ENCODE measurements at regions not wholly inside any gene's neighbourhood (a gene's known extent, or its start where the extent isn't known, plus 50 kb on each side); places are given as distances from the start of the nearest gene placed in this dataset.
"Not testable (repeated sequence)": the region's sequence is repeated elsewhere in the genome, so short reads cannot be mapped to it uniquely, and the experiment has no call there.

GRCh38 chr12:67047634-67048033, 221.5 kb upstream of the CAND1 start:
- Mint-ChIP-seq H3K9me3 (no peaks in the 10 kb centered on the region), H3K27me3 (ENCODE audit: low read depth in 2 of 2) (peaks cover 15 to 28% of the 10 kb centered on the region in 2 donors), H3K4me1 (no peaks in the 10 kb centered on the region), H3K27ac (no peak overlapping the region), H3K36me3 (no peaks in the 10 kb centered on the region), H3K4me3 (no peak overlapping the region)
- H3K4me3 ChIP-seq (ENCODE audit: low read length): no peak overlapping the region
- no peaks in the 10 kb centered on the region for H3K9me3 ChIP-seq (ENCODE audit: control insufficient read depth, insufficient read depth, low read length)
- H3K36me3 ChIP-seq (ENCODE audit: control insufficient read depth, insufficient read depth, low read length): no peaks in the 10 kb centered on the region
- 95% methylated on average over 2 of the region's 2 CpGs for WGBS (ENCODE audit: insufficient coverage)
- no peaks in the 10 kb centered on the region for H3K4me1 ChIP-seq (ENCODE audit: control insufficient read depth, insufficient read depth, low read length)
- intact Hi-C loops (cut with micrococcal nuclease): no loop called here
- no peak overlapping the region for H3K27ac ChIP-seq (ENCODE audit: low read length)
- DNase-seq: no peak
- TF ChIP-seq CTCF (IDR thresholded peaks at IDR 0.05): no peak
- ATAC-seq: no peak
- no peaks in the 10 kb centered on the region for H3K27me3 ChIP-seq (ENCODE audit: control insufficient read depth, insufficient read depth, low read length)

- no peaks in the 10 kb centered on the region for H3K9me3 Mint-ChIP-seq
- TF ChIP-seq CTCF (IDR thresholded peaks at IDR 0.05): no peak
- no peak overlapping the region for H3K27ac ChIP-seq (ENCODE audit: low read length)
- 94% methylated on average over 4 of the region's 5 CpGs for WGBS (ENCODE audit: insufficient coverage)
- H3K4me1 Mint-ChIP-seq: no peaks in the 10 kb centered on the region
- no peaks in the 10 kb centered on the region for H3K4me1 ChIP-seq (ENCODE audit: control insufficient read depth, insufficient read depth, low read length)
- H3K27me3 Mint-ChIP-seq (ENCODE audit: low read depth in 2 of 2): peaks cover 12 to 22% of the 10 kb centered on the region in 2 donors
- no peak overlapping the region for H3K4me3 ChIP-seq (ENCODE audit: low read length)
- ATAC-seq (no peak), DNase-seq (no peak)
- H3K36me3 ChIP-seq (ENCODE audit: control insufficient read depth, insufficient read depth, low read length): no peaks in the 10 kb centered on the region
- no peak overlapping the region for H3K27ac Mint-ChIP-seq
- intact Hi-C loops (cut with micrococcal nuclease): no loop called here
- H3K4me3 Mint-ChIP-seq: no peak overlapping the region
- no peaks in the 10 kb centered on the region for H3K27me3 ChIP-seq (ENCODE audit: control insufficient read depth, insufficient read depth, low read length)
- H3K9me3 ChIP-seq (ENCODE audit: control insufficient read depth, insufficient read depth, low read length): no peaks in the 10 kb centered on the region
- H3K36me3 Mint-ChIP-seq: no peaks in the 10 kb centered on the region
These were observed 220.8 kb upstream of the CAND1 start for GRCh38 chr12:67048371-67048770.

- 75% methylated on average over 4 of the region's 4 CpGs for WGBS (ENCODE audit: insufficient coverage)
- H3K4me1 ChIP-seq (ENCODE audit: control insufficient read depth, insufficient read depth, low read length); H3K4me1 Mint-ChIP-seq: not testable (repeated sequence)
These were observed 220.0 kb upstream of the CAND1 start for GRCh38 chr12:67049199-67049598.

GRCh38 chr12:67052981-67053380, 216.2 kb upstream of the CAND1 start:
- intact Hi-C loops (cut with micrococcal nuclease): no loop called here
- H3K36me3 Mint-ChIP-seq: no peaks in the 10 kb centered on the region
- no peaks in the 10 kb centered on the region for H3K4me1 ChIP-seq (ENCODE audit: control insufficient read depth, insufficient read depth, low read length)
- H3K36me3 ChIP-seq (ENCODE audit: control insufficient read depth, insufficient read depth, low read length): no peaks in the 10 kb centered on the region
- H3K27me3 Mint-ChIP-seq (ENCODE audit: low read depth in 2 of 2): peaks cover 15 to 31% of the 10 kb centered on the region in 2 donors
- H3K27ac Mint-ChIP-seq: no peak overlapping the region
- ATAC-seq (no peak), DNase-seq (no peak)
- H3K4me3 ChIP-seq (ENCODE audit: low read length): no peak overlapping the region
- H3K27me3 ChIP-seq (ENCODE audit: control insufficient read depth, insufficient read depth, low read length): no peaks in the 10 kb centered on the region
- TF ChIP-seq CTCF (IDR thresholded peaks at IDR 0.05): no peak
- no peaks in the 10 kb centered on the region for H3K9me3 Mint-ChIP-seq
- H3K27ac ChIP-seq (ENCODE audit: low read length): no peak overlapping the region
- H3K4me1 Mint-ChIP-seq: no peaks in the 10 kb centered on the region
- no peaks in the 10 kb centered on the region for H3K9me3 ChIP-seq (ENCODE audit: control insufficient read depth, insufficient read depth, low read length)
- no peak overlapping the region for H3K4me3 Mint-ChIP-seq

More at GRCh38 chr12:67049199-67049598, 220.0 kb upstream of the CAND1 start:
- H3K4me3 Mint-ChIP-seq; H3K27ac ChIP-seq (ENCODE audit: low read length); H3K36me3 ChIP-seq (ENCODE audit: control insufficient read depth, insufficient read depth, low read length); intact Hi-C loops (cut with micrococcal nuclease); H3K9me3 Mint-ChIP-seq; H3K27ac Mint-ChIP-seq; H3K27me3 ChIP-seq (ENCODE audit: control insufficient read depth, insufficient read depth, low read length); DNase-seq; H3K9me3 ChIP-seq (ENCODE audit: control insufficient read depth, insufficient read depth, low read length); H3K4me3 ChIP-seq (ENCODE audit: low read length); H3K36me3 Mint-ChIP-seq; ATAC-seq: not testable (repeated sequence)
- H3K27me3 Mint-ChIP-seq (ENCODE audit: low read depth in 2 of 2): peaks cover 10 to 19% of the 10 kb centered on the region in 2 donors
